Right lobe of liver (tissue), 4 donors: ENCODE measurements at regions not wholly inside any gene's neighbourhood (a gene's known extent, or its start where the extent isn't known, plus 50 kb on each side); places are given as distances from the start of the nearest gene placed in this dataset.

Experiments
- CTCF ChIP-seq, 4 donors: fragments of 200-600 bp in 3 of 4; fragments of 450-650 bp in 1 of 4; IDR thresholded peaks; one replicate each; pipeline versions ENCODE4 v1.5.1 to v1.8.0; 2016 to 2022; ENCODE audit warnings: antibody characterized with exemption in 4 of 4, mild to moderate bottlenecking in 2 of 4
- POLR2A ChIP-seq: fragments of 450-650 bp; IDR thresholded peaks from one replicate; pipeline ENCODE4 v1.6.1; 2017; ENCODE audit warnings: antibody characterized with exemption, mild to moderate bottlenecking
- donor health status: DM: no; HTN: no; CAD: no.
- donor health status: DM: no; HTN: no; CAD: no.
- donor health status: DM: no; HTN: yes; CAD: no.

GRCh38 chr22:48827268-48827846 lies 1000.3 kb downstream of the BRD1 start:
- TF ChIP-seq CTCF (IDR thresholded peaks at IDR 0.05) (no peak), POLR2A (no peak)
